ENCODE measurements at regions not wholly inside any gene's neighbourhood (a gene's known extent, or its start where the extent isn't known, plus 50 kb on each side); places are given as distances from the start of the nearest gene placed in this dataset.

DNA sequence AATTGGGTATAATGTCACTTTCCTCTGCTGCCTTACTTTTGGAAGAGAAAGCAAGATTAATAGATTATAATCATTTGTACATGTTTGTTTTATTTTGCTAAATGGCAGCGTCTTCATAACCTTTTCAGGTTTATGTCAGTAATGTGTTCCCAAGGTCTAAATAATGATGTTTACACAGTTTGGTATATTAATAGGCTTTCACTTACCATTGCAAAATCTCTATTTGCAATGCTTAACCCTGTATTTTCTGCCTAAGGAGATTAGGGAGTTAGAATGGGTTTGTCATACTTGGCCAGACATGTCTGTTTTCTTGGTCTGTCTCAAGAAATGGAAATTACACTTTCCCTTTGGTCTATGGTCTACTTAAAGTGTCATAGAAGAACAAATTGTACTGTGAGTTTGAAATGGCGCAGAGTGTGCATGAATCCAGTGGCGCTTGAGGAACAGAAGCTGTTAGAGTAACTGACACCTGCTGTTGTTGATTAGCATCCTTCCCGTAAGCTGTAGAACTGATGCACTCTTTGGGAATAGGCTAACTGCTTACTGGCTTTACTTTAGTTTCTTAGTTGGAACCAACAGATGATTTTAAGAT lies 261.1 kb downstream of the SAMD5 start:
- H3K4me3 ChIP-seq (ENCODE audit: low read depth, low read length) = no peak overlapping the region
- TF ChIP-seq CTCF (IDR thresholded peaks at IDR 0.05; ENCODE audit: low read depth, low read length) = no peak
- no peak for DNase-seq (ENCODE audit: low read depth)

- DNase-seq (ENCODE audit: low read depth) = no peak
- TF ChIP-seq MYC (IDR thresholded peaks at IDR 0.05; ENCODE audit: low read depth, low read length) (no peak), MAX (IDR thresholded peaks at IDR 0.05; ENCODE audit: low read depth, low read length) (no peak), POLR2A (IDR thresholded peaks at IDR 0.05; ENCODE audit: extremely low read depth, insufficient read length) (no peak), CTCF (IDR thresholded peaks at IDR 0.05; ENCODE audit: low read depth, low read length) (no peak)
- no peak overlapping the region for H3K4me3 ChIP-seq (ENCODE audit: low read depth, low read length)
Measured at GRCh38 chr6:147770221-147770620, 261.7 kb downstream of the SAMD5 start.

DNA sequence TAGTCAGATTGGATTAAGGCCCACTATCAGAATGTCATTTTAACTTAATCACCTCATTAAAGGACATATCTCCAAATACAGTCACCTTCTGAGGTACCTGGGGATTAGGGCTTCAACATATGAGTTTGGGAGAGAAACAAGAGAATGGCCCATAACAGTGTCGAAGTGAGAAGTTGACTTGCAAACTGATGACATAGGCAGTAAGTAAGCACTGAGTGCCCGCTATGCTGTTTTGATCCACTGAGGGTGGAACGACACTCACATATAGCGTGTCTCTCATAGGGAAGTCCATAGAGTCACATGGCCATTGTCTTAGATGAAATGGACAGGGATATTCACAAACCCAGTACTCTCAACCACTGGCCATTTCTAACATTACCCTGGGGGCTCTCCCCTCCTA lies 264.2 kb downstream of the SAMD5 start:
- DNase-seq (ENCODE audit: low read depth) = no peak
- TF ChIP-seq MYC (IDR thresholded peaks at IDR 0.05; ENCODE audit: low read depth, low read length) (no peak), CTCF (IDR thresholded peaks at IDR 0.05; ENCODE audit: low read depth, low read length) (no peak), MAX (IDR thresholded peaks at IDR 0.05; ENCODE audit: low read depth, low read length) (no peak), POLR2A (IDR thresholded peaks at IDR 0.05; ENCODE audit: extremely low read depth, insufficient read length) (no peak)
- H3K4me3 ChIP-seq (ENCODE audit: low read depth, low read length) = no peak overlapping the region

GRCh38 chr6:147774856-147775255 lies 266.4 kb downstream of the SAMD5 start:
- TF ChIP-seq CTCF (IDR thresholded peaks at IDR 0.05; ENCODE audit: low read depth, low read length) (peak; percentile 41), MAX (IDR thresholded peaks at IDR 0.05; ENCODE audit: low read depth, low read length) (no peak)
- peak; percentile 12 for DNase-seq (ENCODE audit: low read depth)
- H3K4me3 ChIP-seq (ENCODE audit: low read depth, low read length) = no peak overlapping the region

- no peak for TF ChIP-seq MAX (IDR thresholded peaks at IDR 0.05; ENCODE audit: low read depth, low read length)
- TF ChIP-seq POLR2A (IDR thresholded peaks at IDR 0.05; ENCODE audit: extremely low read depth, insufficient read length) = no peak
- no peak for TF ChIP-seq MYC (IDR thresholded peaks at IDR 0.05; ENCODE audit: low read depth, low read length)
- TF ChIP-seq CTCF (IDR thresholded peaks at IDR 0.05; ENCODE audit: low read depth, low read length) = no peak
- no peak overlapping the region for H3K4me3 ChIP-seq (ENCODE audit: low read depth, low read length)
- DNase-seq (ENCODE audit: low read depth) = no peak
Measured at GRCh38 chr6:147776631-147777213, 268.2 kb downstream of the SAMD5 start.

GRCh38 chr6:147779624-147780023 lies 271.1 kb downstream of the SAMD5 start:
- TF ChIP-seq MAX (IDR thresholded peaks at IDR 0.05; ENCODE audit: low read depth, low read length) (no peak), MYC (IDR thresholded peaks at IDR 0.05; ENCODE audit: low read depth, low read length) (no peak), CTCF (IDR thresholded peaks at IDR 0.05; ENCODE audit: low read depth, low read length) (no peak), POLR2A (IDR thresholded peaks at IDR 0.05; ENCODE audit: extremely low read depth, insufficient read length) (no peak)
- H3K4me3 ChIP-seq (ENCODE audit: low read depth, low read length) = no peak overlapping the region
- no peak for DNase-seq (ENCODE audit: low read depth)
